GM18873 (cell line): ENCODE measurements at regions not wholly inside any gene's neighbourhood (a gene's known extent, or its start where the extent isn't known, plus 50 kb on each side); places are given as distances from the start of the nearest gene placed in this dataset.
"Not testable (repeated sequence)": the region's sequence is repeated elsewhere in the genome, so short reads cannot be mapped to it uniquely, and the experiment has no call there.

Source experiments
- ATAC-seq: cut with Tn5 transposase; IDR thresholded peaks from one replicate; pipeline ENCODE4 v1.9.1; 2021; ENCODE audit warnings: mild to moderate bottlenecking, moderate library complexity, moderate number of reproducible peaks; ENCODE audit not compliant: unreplicated experiment, low FRiP score

DNA sequence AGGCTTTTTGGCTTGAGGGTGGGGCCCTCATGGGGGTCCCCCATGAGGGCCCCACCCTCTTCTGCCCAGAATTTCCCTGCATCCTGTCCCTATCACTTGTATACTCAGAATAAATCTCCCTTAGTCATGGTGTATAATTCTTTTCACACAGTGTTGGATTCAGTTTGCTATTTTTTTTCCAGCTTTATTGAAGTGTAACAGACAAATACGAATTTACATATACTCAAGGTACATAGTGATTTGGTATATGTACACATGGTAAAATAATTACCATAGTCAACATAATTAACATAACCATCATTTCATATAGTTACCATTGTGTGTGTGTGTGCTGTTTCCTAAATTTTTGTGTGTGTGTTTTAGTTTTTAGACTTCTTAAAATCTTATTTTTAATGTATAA, 289.4 kb downstream of the CNTNAP3B start:
- not testable (repeated sequence) for ATAC-seq

GRCh38 chr9:41838953-41839352, 290.3 kb downstream of the CNTNAP3B start:
- ATAC-seq = not testable (repeated sequence)

DNA sequence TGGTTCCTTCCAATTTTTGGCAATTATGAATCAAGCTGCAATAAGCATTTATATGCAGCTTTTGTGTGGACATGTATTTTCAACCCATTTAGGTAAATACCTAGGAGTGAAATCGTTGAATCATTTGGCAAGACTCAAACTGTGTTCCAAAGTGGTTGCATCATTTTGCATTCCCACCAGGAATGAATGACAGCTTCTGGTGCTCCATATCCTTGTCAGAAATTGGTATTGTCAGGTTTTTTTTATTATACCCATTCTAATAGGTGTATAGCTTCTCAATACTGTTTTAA, 290.7 kb downstream of the CNTNAP3B start:
- not testable (repeated sequence) for ATAC-seq

DNA sequence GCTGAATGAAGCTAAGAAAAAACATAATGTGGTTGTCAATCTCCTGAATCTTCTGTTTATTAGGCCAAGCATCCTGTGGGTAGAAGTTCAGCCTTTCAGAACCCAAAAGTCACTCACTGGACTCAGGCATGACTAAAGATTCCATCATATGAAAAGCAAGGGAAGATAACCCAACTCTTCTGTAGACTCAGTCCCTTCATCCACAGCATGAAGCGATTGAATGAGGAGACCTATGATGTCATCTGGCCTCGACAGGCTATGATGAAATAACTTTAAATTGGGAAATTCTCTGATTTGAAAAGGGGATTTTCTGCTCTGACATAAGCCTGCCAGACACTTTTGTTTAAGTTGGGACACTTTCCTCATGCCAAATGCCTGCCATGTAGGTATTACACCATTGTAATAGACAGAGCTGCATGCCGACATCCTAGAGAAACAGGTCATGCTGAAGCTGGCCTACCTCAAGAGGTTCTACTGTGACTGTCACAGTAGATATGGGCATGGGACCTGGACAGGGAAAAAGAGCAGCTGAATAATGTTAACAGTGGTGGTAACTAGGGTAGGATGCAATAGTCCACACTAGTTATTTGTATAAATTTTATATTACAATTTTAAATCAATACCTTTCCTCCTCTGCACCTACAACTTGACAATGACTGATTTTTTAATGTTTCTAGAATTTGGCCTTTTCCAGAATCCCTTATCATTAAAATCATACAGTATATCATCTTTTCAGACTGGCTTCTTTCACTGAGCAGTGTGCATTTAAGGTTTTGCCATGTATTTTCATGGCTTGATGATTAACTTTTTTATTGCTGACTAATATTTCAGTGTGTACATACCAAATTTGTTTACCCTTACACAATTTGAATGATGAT, 291.3 kb downstream of the CNTNAP3B start:
- ATAC-seq = not testable (repeated sequence)

DNA sequence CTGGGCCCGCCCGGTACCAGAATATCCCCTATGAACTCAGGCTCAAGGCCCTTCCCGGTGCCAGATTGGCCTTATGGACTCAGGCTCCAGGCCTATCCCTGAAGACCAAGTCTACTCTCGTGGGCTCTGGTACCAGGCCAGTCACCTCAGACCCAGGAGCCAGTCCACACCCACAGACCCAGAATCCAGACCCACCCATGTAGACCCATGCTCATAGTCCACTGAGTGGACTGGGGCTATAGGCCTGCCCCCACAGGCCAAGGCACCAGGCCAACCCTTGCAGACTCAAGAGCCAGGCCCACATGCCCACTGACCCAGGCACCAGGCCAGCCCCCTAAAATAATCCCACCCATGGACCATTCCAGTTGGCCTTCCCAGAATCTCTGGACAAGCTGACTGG, 296.1 kb downstream of the CNTNAP3B start:
- not testable (repeated sequence) for ATAC-seq

DNA sequence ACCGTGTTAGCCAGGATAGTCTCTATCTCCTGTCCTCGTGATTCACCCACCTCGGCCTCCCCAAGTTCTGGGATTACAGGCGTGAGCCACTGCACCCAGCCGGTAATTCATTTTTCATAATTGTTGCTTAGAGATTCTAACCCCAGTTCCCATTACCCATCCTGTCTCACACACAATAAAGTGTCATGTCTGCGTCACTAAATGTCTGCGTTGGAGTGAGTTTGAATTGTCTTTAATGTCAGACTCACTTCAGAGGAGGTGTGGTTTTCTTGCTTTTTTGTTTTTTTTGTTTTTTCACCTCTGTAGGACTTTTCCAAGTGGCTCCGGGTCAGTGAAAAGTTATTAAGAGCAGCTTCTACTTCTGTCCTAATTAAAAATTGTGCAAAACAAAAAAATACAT, 304.5 kb downstream of the CNTNAP3B start:
- not testable (repeated sequence) for ATAC-seq

- ATAC-seq = not testable (repeated sequence)
Observed at GRCh38 chr9:41802706-41803105, 326.5 kb downstream of the CNTNAP3B start.

- not testable (repeated sequence) for ATAC-seq
Observed at GRCh38 chr9:41798684-41799083, 330.5 kb downstream of the CNTNAP3B start.

GRCh38 chr9:41790719-41791363, 338.4 kb downstream of the CNTNAP3B start:
- not testable (repeated sequence) for ATAC-seq

- not testable (repeated sequence) for ATAC-seq
Observed at GRCh38 chr9:41790007-41790406, 339.2 kb downstream of the CNTNAP3B start.

GRCh38 chr9:41789387-41789786, 339.8 kb downstream of the CNTNAP3B start:
- not testable (repeated sequence) for ATAC-seq

DNA sequence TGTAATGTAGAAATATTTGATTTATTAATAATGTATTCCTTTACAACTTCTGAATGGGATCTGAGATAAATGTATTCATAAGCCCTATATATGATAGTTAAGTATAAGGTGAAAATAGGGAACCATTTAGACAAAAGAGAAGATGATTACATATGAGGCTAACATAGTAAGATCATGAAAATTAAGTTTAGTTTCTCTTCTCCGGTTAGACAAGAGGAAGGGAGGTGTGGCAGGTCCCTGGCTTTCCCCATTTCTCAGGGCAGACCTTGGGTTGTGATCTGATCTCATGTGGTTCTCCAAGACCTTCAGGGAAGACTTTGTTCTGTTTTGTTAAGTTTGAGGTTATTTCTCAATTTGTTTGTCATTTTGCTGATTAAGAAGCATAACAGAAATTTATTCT, 341.3 kb downstream of the CNTNAP3B start:
- not testable (repeated sequence) for ATAC-seq

DNA sequence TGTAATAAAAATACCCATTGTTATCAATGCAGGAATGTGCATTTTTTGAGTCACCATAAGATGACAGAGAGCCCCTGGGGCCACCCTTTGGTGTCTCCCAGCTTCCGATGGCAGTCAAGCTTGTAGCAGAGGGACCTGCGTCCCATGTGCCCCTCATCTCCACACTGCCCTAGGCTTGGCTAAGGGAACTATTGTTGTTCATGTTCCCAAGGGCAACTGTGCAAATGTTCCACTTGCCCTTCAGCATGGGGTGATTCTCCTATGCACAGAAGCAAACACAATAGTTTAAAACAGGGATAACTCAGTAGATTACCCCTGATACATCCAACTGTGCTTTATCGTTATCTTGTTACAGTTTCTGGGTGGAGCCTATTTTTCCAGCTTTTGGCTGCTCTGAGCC, 342.0 kb downstream of the CNTNAP3B start:
- not testable (repeated sequence) for ATAC-seq

DNA sequence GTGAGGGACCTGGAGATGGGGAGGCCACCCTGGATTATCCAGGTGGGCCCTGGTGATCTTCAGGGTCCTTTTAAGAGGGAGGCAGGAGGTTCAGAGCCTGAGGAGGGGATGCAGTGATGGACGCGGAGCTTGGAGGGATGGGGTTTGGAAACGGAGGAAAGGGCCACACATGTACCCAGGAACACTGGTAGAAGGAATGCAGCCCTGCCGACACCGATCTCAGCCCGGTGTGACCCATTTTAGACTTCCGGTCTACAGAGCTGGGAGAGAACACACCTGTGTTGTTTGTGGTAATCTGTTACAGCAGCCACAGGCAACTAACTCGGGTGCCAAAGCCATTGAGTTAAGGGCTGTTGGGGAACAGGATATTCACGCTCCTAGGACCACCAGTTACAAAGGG, 345.2 kb downstream of the CNTNAP3B start:
- not testable (repeated sequence) for ATAC-seq

- ATAC-seq = not testable (repeated sequence)
Observed at GRCh38 chr9:41783070-41783810, 346.0 kb downstream of the CNTNAP3B start.

DNA sequence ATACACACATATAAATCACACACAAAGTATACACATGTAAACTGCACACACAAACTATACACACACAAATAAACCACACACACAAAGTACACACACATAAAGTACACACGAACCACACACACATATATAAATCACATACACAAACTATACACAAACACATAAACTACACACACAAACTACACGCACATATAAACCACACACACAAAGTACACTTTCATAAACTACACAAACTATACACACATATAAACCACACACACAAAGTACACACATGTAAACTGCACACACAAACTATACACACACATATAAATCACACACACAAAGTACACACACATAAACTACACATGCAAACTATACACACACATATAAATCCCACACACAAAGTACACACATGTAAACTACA, 347.3 kb downstream of the CNTNAP3B start:
- not testable (repeated sequence) for ATAC-seq

DNA sequence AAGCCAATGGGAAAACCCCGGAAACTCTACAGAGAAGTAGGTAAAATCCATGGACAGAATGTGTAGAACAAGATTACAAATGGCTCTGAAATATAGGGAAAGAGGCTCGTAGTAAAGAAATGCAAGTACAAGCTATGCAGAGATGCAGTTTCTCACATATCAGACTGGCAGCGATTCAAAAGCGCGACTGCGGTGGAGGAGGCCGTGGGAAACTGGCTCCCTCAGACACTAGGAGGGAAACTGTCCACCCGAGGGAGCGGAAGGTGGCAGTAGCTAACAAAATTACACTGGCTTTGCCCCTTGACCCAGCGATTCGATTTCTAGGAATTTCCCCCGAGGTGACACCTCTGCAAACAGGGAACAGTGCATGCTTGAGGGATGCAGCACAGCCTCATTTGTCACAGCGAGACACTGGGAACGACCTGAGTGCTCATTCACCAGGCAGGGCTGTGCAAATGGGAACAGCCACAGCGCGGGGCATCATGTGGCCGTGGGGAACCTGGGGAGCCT, 349.3 kb downstream of the CNTNAP3B start:
- ATAC-seq = not testable (repeated sequence)

- not testable (repeated sequence) for ATAC-seq
Observed at GRCh38 chr9:41779192-41779591, 350.0 kb downstream of the CNTNAP3B start.

DNA sequence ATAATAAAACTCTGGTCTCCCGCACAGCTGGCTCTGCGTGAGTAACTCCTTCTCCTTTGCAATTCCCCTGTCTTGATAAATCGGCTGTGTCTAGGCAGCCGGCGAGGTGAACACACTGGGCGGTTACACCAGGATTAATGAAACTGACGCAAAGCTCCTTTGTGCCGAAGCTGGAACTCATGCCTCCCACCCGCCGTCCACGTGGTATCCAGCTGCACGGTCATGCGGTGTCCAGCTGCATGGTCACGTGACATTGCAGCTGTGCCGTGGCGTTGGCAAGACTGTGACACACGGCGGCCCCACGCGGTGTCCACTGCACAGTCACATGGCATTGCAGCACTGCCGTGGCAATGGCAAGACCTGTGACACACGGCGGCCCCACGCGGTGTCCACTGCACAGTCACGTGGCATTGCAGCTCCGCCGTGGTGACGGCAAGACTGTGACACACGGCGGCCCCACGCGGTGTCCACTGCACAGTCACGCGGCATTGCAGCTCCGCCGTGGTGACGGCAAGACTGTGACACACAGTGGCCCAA, 350.6 kb downstream of the CNTNAP3B start:
- ATAC-seq = not testable (repeated sequence)

DNA sequence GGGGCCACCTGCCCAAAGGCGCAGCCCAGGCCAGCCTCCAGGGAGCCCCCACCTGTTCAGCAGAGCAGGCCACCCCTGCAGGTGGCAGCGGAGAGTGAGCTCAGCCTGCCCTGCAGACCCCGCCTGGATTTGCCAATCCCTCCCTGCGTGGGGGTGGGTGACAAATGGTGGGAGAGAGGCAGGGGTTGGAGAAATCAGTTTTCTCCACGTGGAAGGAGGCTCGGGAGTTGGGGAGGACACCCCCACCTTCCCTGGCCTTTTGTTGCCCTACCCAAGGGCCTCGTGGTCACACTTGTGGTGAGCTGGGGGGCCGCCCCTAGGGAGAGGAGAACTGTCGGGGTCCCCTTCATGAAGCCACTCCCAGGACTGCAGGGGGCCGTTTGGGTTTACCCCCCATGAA, 351.7 kb downstream of the CNTNAP3B start:
- not testable (repeated sequence) for ATAC-seq

DNA sequence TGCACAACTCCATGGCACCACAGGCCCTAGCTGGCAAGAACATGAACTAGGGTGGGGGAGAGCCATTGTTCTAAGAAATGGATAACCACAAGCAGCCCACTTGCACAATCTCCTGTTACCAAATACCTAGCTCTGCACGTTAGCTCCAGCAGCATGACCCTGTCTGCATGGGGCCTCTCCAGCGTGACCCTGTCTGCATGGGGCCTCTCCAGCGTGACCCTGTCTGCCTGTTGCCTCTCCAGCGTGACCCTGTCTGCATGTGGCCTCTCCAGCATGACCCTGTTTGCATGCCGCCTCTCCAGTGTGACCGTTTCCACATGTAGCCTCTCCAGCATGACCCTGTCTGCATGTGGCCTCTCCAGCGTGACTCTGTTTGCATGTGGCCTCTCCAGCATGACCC, 356.7 kb downstream of the CNTNAP3B start:
- not testable (repeated sequence) for ATAC-seq
